Natural killer cell (primary cell): ENCODE measurements at regions not wholly inside any gene's neighbourhood (a gene's known extent, or its start where the extent isn't known, plus 50 kb on each side); places are given as distances from the start of the nearest gene placed in this dataset.
A peak's percentile ranks its signal among the peaks of the same experiment; 100 is the strongest.

Experiments
- ATAC-seq, 3 donors: fragments of 150-1000 bp in 2 of 3; fragments of 200-7000 bp in 1 of 3; cut with Tn5 transposase; 1 replicate in 1 of 3; 2 replicates in 2 of 3; pipeline ENCODE4 v1.10.0; 2021; ENCODE audit warnings: mild to moderate bottlenecking in 2 of 3, moderate library complexity in 2 of 3
- DNase-seq, 2 donors: peaks; one replicate each; pipeline versions ENCODE4 v3.0.0 to v3.0.0-alpha.2; 2013 to 2021; ENCODE audit warnings: mixed read lengths in 1 of 2
- H3K27ac ChIP-seq: one replicate; pipeline ENCODE4 v1.5.1; 2013; ENCODE audit warnings: mild to moderate bottlenecking, low read length
- H3K27me3 ChIP-seq: one replicate; pipeline ENCODE4 v1.6.1; 2013; ENCODE audit warnings: low read length; ENCODE audit not compliant: control insufficient read depth, insufficient read depth
- H3K36me3 ChIP-seq: one replicate; pipeline ENCODE4 v1.6.1; 2013; ENCODE audit warnings: low read length; ENCODE audit not compliant: control insufficient read depth, insufficient read depth
- H3K4me1 ChIP-seq: one replicate; pipeline ENCODE4 v1.6.1; 2013; ENCODE audit warnings: low read length; ENCODE audit not compliant: control insufficient read depth, insufficient read depth
- H3K4me3 ChIP-seq: one replicate; pipeline ENCODE4 v1.5.1; 2013; ENCODE audit warnings: low read length
- H3K9me3 ChIP-seq: one replicate; pipeline ENCODE4 v1.6.1; 2013; ENCODE audit warnings: low read length; ENCODE audit not compliant: control insufficient read depth, insufficient read depth
- H3K27ac Mint-ChIP-seq, 2 donors: one replicate each; pipeline ENCODE4 v1.8.0; 2022; ENCODE audit warnings: mild to moderate bottlenecking in 2 of 2, mixed read lengths in 2 of 2, moderate library complexity in 1 of 2
- H3K27me3 Mint-ChIP-seq, 2 donors: one replicate each; pipeline ENCODE4 v1.8.0; 2022; ENCODE audit warnings: low read depth in 2 of 2, mixed read lengths in 2 of 2
- H3K36me3 Mint-ChIP-seq: one replicate; pipeline ENCODE4 v1.8.0; 2022; ENCODE audit warnings: mixed read lengths
- H3K4me1 Mint-ChIP-seq, 2 donors: one replicate each; pipeline ENCODE4 v1.8.0; 2022; ENCODE audit warnings: mixed read lengths in 2 of 2
- H3K4me3 Mint-ChIP-seq: one replicate; pipeline ENCODE4 v1.8.0; 2022; ENCODE audit warnings: mild to moderate bottlenecking, moderate library complexity, mixed read lengths
- H3K9me3 Mint-ChIP-seq, 2 donors: one replicate each; pipeline ENCODE4 v1.8.0; 2022; ENCODE audit warnings: mixed read lengths in 2 of 2
- CTCF ChIP-seq: fragments of 200-600 bp; IDR thresholded peaks from one replicate; pipeline ENCODE4 v1.8.0; 2022; ENCODE audit warnings: antibody characterized with exemption
- WGBS: methylation state at CpG from one replicate; pipeline ENCODE4 v1.1.7; 2013; ENCODE audit warnings: missing lambda C conversion rate; ENCODE audit not compliant: insufficient coverage; 5-methylcytosine and 5-hydroxymethylcytosine counted together
- intact Hi-C: fragments of 100-400 bp; cut with micrococcal nuclease; formaldehyde crosslinking; loops from one replicate; pipeline ENCODE4 v1.14.2; 2022

- no peak for TF ChIP-seq CTCF
- no peak overlapping the region for H3K4me3 Mint-ChIP-seq
- H3K4me3 ChIP-seq, result no peak overlapping the region
- no peaks in the 10 kb centered on the region for H3K36me3 ChIP-seq
- H3K4me1 ChIP-seq, result no peaks in the 10 kb centered on the region
- H3K27me3 ChIP-seq, result no peaks in the 10 kb centered on the region
- no peaks in the 10 kb centered on the region for H3K36me3 Mint-ChIP-seq
- 19% methylated on average over 5 of the region's 6 CpGs for WGBS
- ATAC-seq (peak in 2 of 3 donors; percentile 50 to 77), DNase-seq (peak in 1 of 2 donors; percentile 19)
- intact Hi-C loops, result no loop called here
- no peak overlapping the region for H3K27ac Mint-ChIP-seq
- H3K4me1 Mint-ChIP-seq, result no peaks in the 10 kb centered on the region
- no peak overlapping the region for H3K27ac ChIP-seq
- H3K9me3 Mint-ChIP-seq, result no peaks in the 10 kb centered on the region
- H3K9me3 ChIP-seq, result no peaks in the 10 kb centered on the region
- peaks cover 7 to 13% of the 10 kb centered on the region in 2 donors for H3K27me3 Mint-ChIP-seq
These were observed 340.0 kb upstream of the MEX3C start for GRCh38 chr18:51537487-51537886.

GRCh38 chr18:51540562-51540961 lies 343.1 kb upstream of the MEX3C start:
- no peaks in the 10 kb centered on the region for H3K9me3 ChIP-seq
- no peak overlapping the region for H3K27ac ChIP-seq
- no peak overlapping the region for H3K4me3 ChIP-seq
- H3K27me3 ChIP-seq, result no peaks in the 10 kb centered on the region
- Mint-ChIP-seq H3K4me3 (no peak overlapping the region), H3K9me3 (no peaks in the 10 kb centered on the region), H3K27me3 (peaks cover 3 to 6% of the 10 kb centered on the region in 2 donors), H3K36me3 (no peaks in the 10 kb centered on the region), H3K4me1 (no peaks in the 10 kb centered on the region), H3K27ac (no peak overlapping the region)
- H3K36me3 ChIP-seq, result no peaks in the 10 kb centered on the region
- ATAC-seq (no peak), DNase-seq (no peak)
- intact Hi-C loops, result no loop called here
- no peak for TF ChIP-seq CTCF
- no peaks in the 10 kb centered on the region for H3K4me1 ChIP-seq
- 100% methylated on average over 1 of the region's 1 CpG for WGBS

GRCh38 chr18:51541230-51541629 lies 343.7 kb upstream of the MEX3C start:
- no peak overlapping the region for H3K4me3 Mint-ChIP-seq
- no peaks in the 10 kb centered on the region for H3K9me3 Mint-ChIP-seq
- H3K27me3 Mint-ChIP-seq, result peaks cover 3 to 6% of the 10 kb centered on the region in 2 donors
- H3K27ac Mint-ChIP-seq, result no peak overlapping the region
- no peak overlapping the region for H3K4me3 ChIP-seq
- H3K9me3 ChIP-seq, result no peaks in the 10 kb centered on the region
- intact Hi-C loops, result no loop called here
- no peaks in the 10 kb centered on the region for H3K4me1 ChIP-seq
- no peak for TF ChIP-seq CTCF
- ATAC-seq (no peak), DNase-seq (no peak)
- H3K36me3 Mint-ChIP-seq, result no peaks in the 10 kb centered on the region
- H3K36me3 ChIP-seq, result no peaks in the 10 kb centered on the region
- H3K4me1 Mint-ChIP-seq, result no peaks in the 10 kb centered on the region
- no peaks in the 10 kb centered on the region for H3K27me3 ChIP-seq
- H3K27ac ChIP-seq, result no peak overlapping the region

GRCh38 chr18:51543658-51544155 lies 346.2 kb upstream of the MEX3C start:
- H3K27me3 Mint-ChIP-seq, result peaks cover 0 to 3% of the 10 kb centered on the region in 2 donors
- intact Hi-C loops, result no loop called here

More at GRCh38 chr18:51543658-51544155, 346.2 kb upstream of the MEX3C start:
- no peaks in the 10 kb centered on the region for H3K4me1 ChIP-seq
- ATAC-seq (no peak), DNase-seq (no peak)
- Mint-ChIP-seq H3K27ac (no peak overlapping the region), H3K9me3 (no peaks in the 10 kb centered on the region), H3K4me3 (no peak overlapping the region), H3K36me3 (no peaks in the 10 kb centered on the region), H3K4me1 (no peaks in the 10 kb centered on the region)
- no peak overlapping the region for H3K27ac ChIP-seq
- H3K9me3 ChIP-seq, result no peaks in the 10 kb centered on the region
- H3K27me3 ChIP-seq, result no peaks in the 10 kb centered on the region
- 100% methylated on average over 1 of the region's 1 CpG for WGBS
- H3K4me3 ChIP-seq, result no peak overlapping the region
- H3K36me3 ChIP-seq, result no peaks in the 10 kb centered on the region
- TF ChIP-seq CTCF, result no peak
